Activated naive CD8-positive, alpha-beta T cell treated with anti-CD3 and anti-CD28 coated beads for 36 hours (primary cell): ENCODE measurements at regions not wholly inside any gene's neighbourhood (a gene's known extent, or its start where the extent isn't known, plus 50 kb on each side); places are given as distances from the start of the nearest gene placed in this dataset.

ENCODE experiments used
- DNase-seq: peaks from one replicate; pipeline ENCODE4 v3.0.0; 2021
- H3K27ac Mint-ChIP-seq: one replicate; pipeline ENCODE4 v1.8.0; 2022; ENCODE audit warnings: mild to moderate bottlenecking, moderate library complexity, mixed read lengths
- H3K27me3 Mint-ChIP-seq: one replicate; pipeline ENCODE4 v1.8.0; 2022; ENCODE audit warnings: mild to moderate bottlenecking, mixed read lengths
- H3K36me3 Mint-ChIP-seq: one replicate; pipeline ENCODE4 v1.8.0; 2021; ENCODE audit warnings: mild to moderate bottlenecking, mixed read lengths
- H3K4me1 Mint-ChIP-seq: one replicate; pipeline ENCODE4 v1.8.0; 2021; ENCODE audit warnings: mixed read lengths
- H3K4me3 Mint-ChIP-seq: one replicate; pipeline ENCODE4 v1.8.0; 2022; ENCODE audit warnings: mild to moderate bottlenecking, moderate library complexity, mixed read lengths
- H3K9me3 Mint-ChIP-seq: one replicate; pipeline ENCODE4 v1.8.0; 2022; ENCODE audit warnings: mixed read lengths

DNA sequence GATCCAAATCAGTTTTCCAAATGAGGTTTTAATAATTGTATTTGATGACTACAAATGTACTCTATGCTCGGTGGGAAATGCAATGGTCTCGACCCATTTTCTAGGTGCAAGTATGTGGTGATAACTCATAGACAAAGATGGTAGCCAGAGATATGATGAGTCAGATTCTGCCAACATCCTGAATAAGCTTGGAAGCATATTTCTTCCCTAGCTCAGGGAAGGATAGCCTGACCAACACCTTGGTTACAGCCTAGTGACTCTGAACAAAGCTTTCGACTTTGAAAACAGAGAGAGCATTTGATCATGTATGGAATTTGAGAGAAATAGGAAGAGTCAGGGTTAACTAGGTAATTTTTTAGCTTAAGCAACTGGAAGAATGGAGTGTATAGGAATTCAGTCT lies 128.3 kb upstream of the MYOCD start:
- DNase-seq: no peak
- Mint-ChIP-seq H3K9me3 (peaks cover 2% of the 10 kb centered on the region), H3K4me3 (no peak overlapping the region), H3K27ac (no peak overlapping the region), H3K36me3 (no peaks in the 10 kb centered on the region), H3K4me1 (no peaks in the 10 kb centered on the region), H3K27me3 (no peaks in the 10 kb centered on the region)

DNA sequence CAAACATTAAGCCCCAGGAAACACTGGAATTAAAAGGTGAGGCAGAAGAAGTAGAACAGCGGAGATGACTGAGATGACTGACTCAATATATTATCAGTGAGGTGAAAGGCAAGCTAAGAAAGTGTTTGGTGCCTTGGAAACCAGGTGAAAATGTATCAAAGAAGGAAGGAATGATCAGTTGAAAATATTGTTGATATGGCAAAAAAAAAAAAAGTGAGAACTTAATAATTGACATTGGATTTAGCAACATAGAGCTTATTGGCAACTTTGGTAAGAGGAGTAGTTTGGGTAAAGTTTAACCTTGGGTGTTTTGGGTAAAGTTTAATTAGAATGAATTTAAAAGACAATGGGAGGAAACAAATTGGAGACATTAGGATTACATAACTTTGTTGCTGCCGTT lies 127.7 kb upstream of the MYOCD start:
- Mint-ChIP-seq H3K27me3 (no peaks in the 10 kb centered on the region), H3K36me3 (no peaks in the 10 kb centered on the region), H3K9me3 (peaks cover 2% of the 10 kb centered on the region), H3K4me1 (no peaks in the 10 kb centered on the region), H3K4me3 (no peak overlapping the region), H3K27ac (no peak overlapping the region)
- DNase-seq: no peak

DNA sequence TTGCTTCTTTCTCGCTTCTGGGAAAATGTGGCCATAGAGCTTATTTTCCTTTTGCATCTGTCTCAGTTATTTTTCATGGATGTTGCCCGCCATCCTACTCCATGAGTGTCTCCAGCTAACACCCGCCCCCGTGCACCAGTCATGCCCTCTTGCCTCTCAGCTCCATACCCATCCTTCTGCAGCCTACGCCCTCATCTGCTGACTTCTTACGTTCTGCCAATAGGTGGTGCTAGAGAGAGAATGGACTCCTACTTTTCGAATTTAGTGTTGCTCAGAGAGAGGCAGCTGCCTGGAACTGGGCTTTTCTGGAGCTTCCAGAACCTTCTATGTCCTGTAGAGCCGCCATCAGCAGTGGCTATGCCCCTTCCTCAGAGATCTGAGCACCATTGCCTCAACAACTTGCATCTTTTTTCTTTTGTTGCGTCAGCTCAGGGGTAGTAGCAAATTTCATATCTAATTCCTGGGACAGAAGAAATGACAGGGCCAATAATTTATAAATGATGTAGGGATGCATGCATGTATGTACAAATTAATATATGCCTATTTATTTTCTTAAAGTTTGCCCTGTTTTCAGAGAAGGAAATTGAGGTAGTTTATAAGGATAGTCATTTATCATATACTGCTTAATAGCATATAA lies 119.7 kb upstream of the MYOCD start:
- H3K4me3 Mint-ChIP-seq: no peak overlapping the region
- DNase-seq: no peak
- no peaks in the 10 kb centered on the region for H3K27me3 Mint-ChIP-seq
- H3K27ac Mint-ChIP-seq: no peak overlapping the region
- H3K36me3 Mint-ChIP-seq: no peaks in the 10 kb centered on the region
- no peaks in the 10 kb centered on the region for H3K4me1 Mint-ChIP-seq
- peaks cover 4% of the 10 kb centered on the region for H3K9me3 Mint-ChIP-seq

DNA sequence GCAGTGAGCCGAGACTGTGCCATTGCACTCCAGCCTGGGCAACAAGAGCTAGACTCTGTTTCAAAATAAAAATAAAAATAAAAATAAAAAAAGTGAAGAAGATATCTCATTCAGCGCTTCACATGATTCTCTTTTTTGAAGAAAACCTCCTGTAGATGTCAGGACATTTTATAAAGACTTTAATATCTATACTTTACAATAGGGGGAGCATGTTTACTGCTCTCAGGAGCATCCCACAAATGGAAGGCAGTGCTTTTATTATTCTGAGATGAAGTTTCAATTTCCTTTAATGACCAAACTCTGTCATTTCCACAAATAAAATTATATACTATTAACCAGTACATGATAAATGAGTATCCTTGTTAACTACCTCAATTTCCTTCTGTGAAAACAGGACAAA lies 118.7 kb upstream of the MYOCD start:
- Mint-ChIP-seq H3K27ac (no peak overlapping the region), H3K36me3 (no peaks in the 10 kb centered on the region), H3K4me3 (no peak overlapping the region), H3K27me3 (no peaks in the 10 kb centered on the region), H3K4me1 (no peaks in the 10 kb centered on the region), H3K9me3 (peaks cover 6% of the 10 kb centered on the region)
- no peak for DNase-seq

DNA sequence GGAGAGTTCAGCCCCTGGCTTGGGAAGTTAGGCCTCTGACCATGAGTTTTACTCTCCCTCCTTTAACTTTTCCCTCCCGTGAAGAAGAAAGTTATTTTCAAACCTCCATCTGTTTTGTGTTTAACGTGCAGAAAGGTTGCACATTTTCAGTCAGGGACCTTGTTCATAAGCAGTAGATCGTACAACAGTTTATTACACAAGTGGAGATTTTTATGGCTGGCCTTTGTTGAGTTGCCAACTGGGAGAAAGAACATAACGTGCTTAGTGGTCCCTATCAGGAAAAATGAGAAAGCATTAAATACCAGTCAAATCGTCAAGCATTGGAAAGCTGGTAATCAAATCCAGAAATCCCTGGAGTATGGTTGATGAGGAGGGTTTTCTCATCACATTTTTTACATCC lies 117.9 kb upstream of the MYOCD start:
- Mint-ChIP-seq H3K4me3 (no peak overlapping the region), H3K36me3 (no peaks in the 10 kb centered on the region), H3K27ac (no peak overlapping the region), H3K27me3 (no peaks in the 10 kb centered on the region), H3K4me1 (no peaks in the 10 kb centered on the region), H3K9me3 (peaks cover 5% of the 10 kb centered on the region)
- DNase-seq: no peak

DNA sequence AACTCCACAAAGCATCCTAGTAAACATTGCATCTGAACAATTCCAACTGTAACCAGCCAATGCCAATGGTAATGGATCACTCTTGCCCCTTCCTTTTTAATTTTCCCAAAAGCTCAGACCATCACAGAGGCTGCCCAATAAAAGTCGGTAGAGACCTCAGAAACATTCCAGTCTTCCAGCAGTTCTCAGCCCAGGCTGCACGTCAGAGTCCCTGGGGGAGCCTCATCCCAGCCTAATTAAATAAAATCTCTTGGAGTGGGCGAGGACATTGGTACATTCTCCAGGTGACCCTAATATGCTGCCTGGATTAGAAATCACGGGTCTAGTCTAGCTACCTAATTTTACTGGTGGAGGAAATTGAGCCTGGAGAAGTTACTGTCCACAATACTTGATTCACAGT lies 117.1 kb upstream of the MYOCD start:
- Mint-ChIP-seq H3K4me3 (no peak overlapping the region), H3K9me3 (peaks cover 5% of the 10 kb centered on the region), H3K4me1 (no peaks in the 10 kb centered on the region), H3K36me3 (no peaks in the 10 kb centered on the region), H3K27ac (no peak overlapping the region), H3K27me3 (no peaks in the 10 kb centered on the region)
- no peak for DNase-seq

DNA sequence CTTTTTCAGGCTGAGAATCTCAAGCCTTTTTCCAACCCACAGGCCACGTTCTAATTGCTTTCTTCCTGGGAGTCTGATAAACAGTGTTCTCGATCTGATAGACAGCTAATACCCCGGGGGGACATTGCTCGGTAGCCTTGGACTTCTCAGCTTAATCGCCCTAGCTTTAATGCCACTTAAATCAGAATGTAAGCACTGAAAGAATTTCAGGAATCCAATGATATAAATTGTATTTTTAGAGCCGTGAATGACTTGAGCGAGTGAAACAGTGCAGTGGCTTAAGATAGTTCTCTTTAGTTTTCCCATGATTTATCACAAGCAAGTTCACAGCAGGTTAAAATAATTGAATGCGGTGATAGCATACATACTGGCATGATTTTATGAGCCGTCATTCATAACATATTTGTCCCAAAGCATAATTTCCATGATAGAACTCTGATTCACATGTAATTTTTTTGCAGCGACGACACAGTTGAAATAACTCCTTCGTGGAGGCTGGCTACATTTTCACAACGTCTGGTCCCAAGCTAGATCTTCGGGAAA lies 116.1 kb upstream of the MYOCD start:
- Mint-ChIP-seq H3K9me3 (peaks cover 5% of the 10 kb centered on the region), H3K4me1 (no peaks in the 10 kb centered on the region), H3K36me3 (no peaks in the 10 kb centered on the region), H3K27me3 (no peaks in the 10 kb centered on the region), H3K27ac (no peak overlapping the region), H3K4me3 (no peak overlapping the region)
- DNase-seq: no peak

DNA sequence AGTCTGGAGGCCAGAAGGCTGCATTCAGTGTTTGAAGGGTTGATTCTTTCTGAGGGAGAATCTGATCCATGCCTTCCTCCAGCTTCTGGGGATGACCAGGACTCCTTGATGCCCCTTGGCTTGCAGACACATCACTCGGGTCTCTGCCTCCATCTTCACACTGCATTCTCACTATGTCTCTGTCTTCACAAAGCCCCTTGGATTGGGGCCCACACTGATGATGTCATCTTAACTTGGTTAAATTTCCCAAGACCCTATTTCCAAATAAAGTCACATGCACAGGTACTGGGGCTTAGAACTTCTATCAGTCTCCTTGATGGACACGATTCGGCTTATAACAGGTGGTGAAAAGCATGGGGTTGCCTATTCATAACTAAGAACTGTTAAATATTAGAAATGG lies 112.1 kb upstream of the MYOCD start:
- H3K27ac Mint-ChIP-seq: no peak overlapping the region
- no peaks in the 10 kb centered on the region for H3K4me1 Mint-ChIP-seq
- peaks cover 3% of the 10 kb centered on the region for H3K9me3 Mint-ChIP-seq
- H3K4me3 Mint-ChIP-seq: no peak overlapping the region
- H3K27me3 Mint-ChIP-seq: no peaks in the 10 kb centered on the region
- H3K36me3 Mint-ChIP-seq: no peaks in the 10 kb centered on the region
- no peak for DNase-seq

DNA sequence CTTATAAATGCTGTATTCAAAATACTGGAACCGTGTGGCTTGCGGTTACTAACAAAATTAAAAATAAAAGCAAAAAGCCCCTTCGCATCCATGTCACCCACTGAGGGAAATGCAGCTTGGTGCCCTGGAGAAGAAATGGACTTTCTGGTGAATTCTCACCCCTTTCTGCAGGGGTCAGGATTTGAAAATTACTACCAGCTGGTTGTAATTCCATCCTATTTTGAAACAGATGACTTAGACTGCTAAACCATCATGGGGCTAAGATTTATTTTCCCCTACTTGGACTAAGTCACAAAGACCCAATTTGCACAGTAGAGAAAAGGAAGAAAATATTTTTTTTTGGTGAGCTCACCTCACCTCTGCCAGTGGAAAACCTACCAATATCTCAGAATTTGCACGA lies 111.4 kb upstream of the MYOCD start:
- no peaks in the 10 kb centered on the region for H3K4me1 Mint-ChIP-seq
- H3K36me3 Mint-ChIP-seq: no peaks in the 10 kb centered on the region
- no peak overlapping the region for H3K27ac Mint-ChIP-seq
- no peak for DNase-seq
- peaks cover 3% of the 10 kb centered on the region for H3K9me3 Mint-ChIP-seq
- no peak overlapping the region for H3K4me3 Mint-ChIP-seq
- no peaks in the 10 kb centered on the region for H3K27me3 Mint-ChIP-seq

DNA sequence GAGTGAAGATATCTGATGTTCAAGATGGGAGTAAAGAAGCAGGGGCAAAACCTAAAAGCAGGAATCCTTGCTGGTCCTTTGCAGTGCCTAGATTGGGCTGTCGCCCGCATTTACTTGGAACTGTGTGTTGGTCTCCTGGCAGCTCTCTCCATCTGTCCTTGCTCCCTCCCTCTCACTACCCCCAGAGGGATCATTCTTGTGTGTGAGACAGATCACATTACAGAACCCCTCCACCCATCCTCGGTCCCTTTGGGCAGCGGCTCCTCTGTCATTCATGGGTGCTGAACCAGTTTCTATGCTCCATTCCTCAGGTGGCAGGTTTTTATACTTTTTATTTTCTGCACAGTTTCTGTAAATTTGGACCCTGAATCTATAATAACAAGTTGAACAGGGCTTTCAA lies 99.4 kb upstream of the MYOCD start:
- Mint-ChIP-seq H3K4me1 (no peaks in the 10 kb centered on the region), H3K27me3 (peaks cover 4% of the 10 kb centered on the region), H3K27ac (no peak overlapping the region), H3K9me3 (peaks cover 4% of the 10 kb centered on the region), H3K4me3 (no peak overlapping the region), H3K36me3 (no peaks in the 10 kb centered on the region)
- no peak for DNase-seq

DNA sequence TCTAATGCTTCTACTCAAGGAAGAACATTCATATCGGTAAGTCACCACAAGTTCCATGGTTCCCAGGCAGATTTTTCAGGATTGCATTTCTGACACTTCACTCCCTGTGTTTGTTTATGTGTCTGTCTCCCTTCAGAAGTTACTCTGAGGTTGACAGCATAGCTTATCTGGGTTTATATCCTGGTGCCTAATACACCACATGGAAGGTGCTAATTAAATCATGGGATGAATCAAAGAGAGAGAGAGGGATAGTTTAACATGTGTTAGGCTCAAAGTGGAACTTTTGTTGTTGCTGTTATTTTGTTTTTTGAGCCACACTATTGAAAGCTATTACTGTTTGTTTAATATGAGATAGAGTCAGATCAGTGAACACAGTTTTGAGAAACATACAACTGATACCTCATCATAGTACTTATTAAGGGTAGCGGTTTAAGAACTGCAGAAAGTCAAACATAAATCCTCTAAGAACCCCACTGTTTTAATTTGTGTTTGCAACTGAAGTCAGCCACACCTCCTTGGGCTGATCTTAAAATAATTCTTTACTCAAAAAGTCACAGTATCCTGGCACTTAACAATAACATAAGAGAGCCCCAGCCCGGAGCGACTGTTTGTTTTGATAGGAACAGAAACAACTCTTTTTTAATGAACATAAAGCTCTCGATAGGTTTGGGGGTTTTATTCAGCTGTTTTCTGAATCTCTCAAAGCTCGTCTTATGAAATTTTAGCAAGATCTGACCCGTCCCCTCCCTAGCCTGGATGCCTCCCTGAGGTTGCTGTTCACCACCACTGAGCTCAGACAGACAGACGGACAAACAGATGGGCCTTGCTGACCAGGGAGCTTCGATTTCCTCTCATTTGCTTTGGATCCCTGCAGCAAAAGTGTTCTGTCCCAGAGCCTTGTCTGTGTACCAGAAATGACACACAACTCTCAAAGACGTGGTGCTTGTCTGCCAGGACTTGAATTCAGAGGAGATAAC lies 98.3 kb upstream of the MYOCD start:
- Mint-ChIP-seq H3K27ac (no peak overlapping the region), H3K9me3 (peaks cover 4% of the 10 kb centered on the region), H3K36me3 (no peaks in the 10 kb centered on the region), H3K4me3 (no peak overlapping the region), H3K27me3 (peaks cover 4% of the 10 kb centered on the region), H3K4me1 (no peaks in the 10 kb centered on the region)
- no peak for DNase-seq

DNA sequence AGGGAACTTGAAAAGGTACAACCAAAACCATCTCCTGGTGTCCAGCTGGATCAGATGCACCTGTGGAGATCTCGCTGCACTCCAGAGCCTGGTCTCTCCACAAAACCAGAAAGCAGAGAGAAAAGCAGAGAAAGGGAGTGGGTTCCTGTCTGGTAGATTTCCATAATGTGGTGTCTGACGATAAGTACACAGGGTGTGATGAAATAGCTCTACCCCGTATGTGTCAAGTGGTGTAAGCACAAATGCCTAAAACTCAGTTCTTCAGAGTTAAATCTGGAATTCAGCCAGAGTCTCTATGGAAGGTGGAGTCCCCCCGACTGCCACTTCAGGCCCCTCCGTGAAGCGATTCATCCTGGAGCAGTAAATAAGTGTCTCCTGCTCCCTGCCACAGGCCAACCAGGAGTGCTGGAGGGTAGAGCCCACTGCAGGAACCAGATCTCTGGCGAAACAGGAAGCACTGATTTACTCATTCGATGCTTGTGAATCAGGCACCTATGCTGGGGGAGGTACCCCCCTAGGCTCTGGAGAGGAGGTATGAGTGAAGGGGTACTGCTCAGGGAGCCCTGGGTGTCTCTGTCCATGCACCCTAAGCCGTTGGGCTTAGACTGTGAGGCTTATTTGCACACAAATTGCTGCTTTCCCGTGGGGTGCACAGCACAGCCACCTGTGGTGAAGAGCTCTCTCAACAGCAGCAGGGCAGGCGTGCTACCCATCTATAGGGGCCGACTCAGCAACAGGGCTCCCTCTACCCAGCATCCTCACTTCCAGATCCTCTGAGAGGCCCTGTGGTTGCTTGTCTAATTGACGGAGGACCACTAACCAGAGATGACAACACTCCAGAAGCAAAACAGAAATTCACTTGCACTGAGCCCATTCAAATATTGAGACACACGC lies 97.1 kb upstream of the MYOCD start:
- Mint-ChIP-seq H3K27me3 (no peaks in the 10 kb centered on the region), H3K36me3 (no peaks in the 10 kb centered on the region), H3K4me1 (no peaks in the 10 kb centered on the region), H3K4me3 (no peak overlapping the region), H3K27ac (no peak overlapping the region), H3K9me3 (peaks cover 4% of the 10 kb centered on the region)
- no peak for DNase-seq

DNA sequence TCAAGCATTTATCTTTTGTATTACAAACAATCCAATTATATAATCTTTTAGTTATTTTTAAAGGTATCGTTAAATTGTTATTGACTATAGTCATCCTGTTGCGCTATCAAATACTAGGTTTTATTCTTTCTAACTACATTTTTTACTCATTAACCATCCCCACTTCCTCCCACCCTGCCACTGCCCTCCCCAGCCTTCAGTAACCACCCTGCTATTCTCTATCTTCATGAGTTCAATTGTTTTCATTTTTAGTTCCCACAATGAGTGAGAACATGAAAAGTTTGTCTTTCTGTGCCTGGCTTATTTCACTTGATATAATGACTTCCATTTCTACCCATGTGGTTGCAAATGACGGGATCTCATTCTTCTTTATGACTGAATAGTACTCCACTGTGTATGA lies 94.1 kb upstream of the MYOCD start:
- H3K27ac Mint-ChIP-seq: no peak overlapping the region
- H3K36me3 Mint-ChIP-seq: no peaks in the 10 kb centered on the region

DNA sequence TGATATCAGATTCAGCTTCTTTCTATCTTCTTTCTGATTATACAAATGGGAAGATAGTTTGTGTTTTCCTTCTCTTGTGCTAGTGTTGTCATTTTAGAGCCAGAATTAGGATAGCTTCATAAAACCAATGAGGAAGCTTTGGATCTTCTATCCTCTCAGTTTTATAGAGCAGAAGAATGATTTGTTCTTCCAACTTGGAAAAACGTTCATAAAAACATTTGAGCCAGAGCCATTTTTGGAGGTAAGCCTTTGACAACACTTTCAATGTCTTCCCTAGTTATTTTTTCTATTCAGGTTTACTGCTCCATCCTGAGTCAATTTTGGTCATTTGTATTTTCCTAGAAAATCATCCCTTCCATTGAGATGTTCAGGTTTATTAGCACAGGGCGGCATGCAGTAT lies 91.2 kb upstream of the MYOCD start:
- H3K4me1 Mint-ChIP-seq: no peaks in the 10 kb centered on the region
- H3K36me3 Mint-ChIP-seq: no peaks in the 10 kb centered on the region
- no peak for DNase-seq
- no peak overlapping the region for H3K4me3 Mint-ChIP-seq
- peaks cover 4% of the 10 kb centered on the region for H3K9me3 Mint-ChIP-seq
- no peak overlapping the region for H3K27ac Mint-ChIP-seq
- no peaks in the 10 kb centered on the region for H3K27me3 Mint-ChIP-seq

More for the DNA sequence above, 94.1 kb upstream of the MYOCD start:
- no peaks in the 10 kb centered on the region for H3K27me3 Mint-ChIP-seq
- no peak for DNase-seq
- H3K4me1 Mint-ChIP-seq: no peaks in the 10 kb centered on the region
- H3K9me3 Mint-ChIP-seq: peaks cover 4% of the 10 kb centered on the region
- no peak overlapping the region for H3K4me3 Mint-ChIP-seq

DNA sequence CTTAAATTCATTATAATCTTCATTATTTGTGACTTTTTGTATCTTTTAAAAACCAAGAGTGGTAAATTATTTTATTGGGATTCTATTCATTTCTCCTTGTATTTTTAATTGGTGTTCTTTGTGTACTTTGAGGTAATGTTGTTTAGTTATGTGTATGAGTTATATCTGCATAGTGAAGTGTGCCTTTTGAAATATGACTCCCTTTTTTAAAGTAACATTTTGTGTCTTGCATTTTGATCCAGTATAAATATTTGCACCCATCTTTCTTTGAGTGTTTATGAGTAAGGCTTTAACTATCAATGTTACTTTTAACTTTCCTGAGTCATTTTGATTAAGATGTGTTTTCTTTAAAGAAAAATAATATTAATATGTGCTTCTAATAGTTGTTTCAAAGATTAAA lies 90.0 kb upstream of the MYOCD start:
- H3K27me3 Mint-ChIP-seq: no peaks in the 10 kb centered on the region
- DNase-seq: no peak
- H3K27ac Mint-ChIP-seq: no peak overlapping the region
- H3K36me3 Mint-ChIP-seq: no peaks in the 10 kb centered on the region
- H3K4me3 Mint-ChIP-seq: no peak overlapping the region
- H3K9me3 Mint-ChIP-seq: peaks cover 4% of the 10 kb centered on the region
- no peaks in the 10 kb centered on the region for H3K4me1 Mint-ChIP-seq
